ENCODE measurements at regions not wholly inside any gene's neighbourhood (a gene's known extent, or its start where the extent isn't known, plus 50 kb on each side); places are given as distances from the start of the nearest gene placed in this dataset.
"Not testable (repeated sequence)": the region's sequence is repeated elsewhere in the genome, so short reads cannot be mapped to it uniquely, and the experiment has no call there.

DNA sequence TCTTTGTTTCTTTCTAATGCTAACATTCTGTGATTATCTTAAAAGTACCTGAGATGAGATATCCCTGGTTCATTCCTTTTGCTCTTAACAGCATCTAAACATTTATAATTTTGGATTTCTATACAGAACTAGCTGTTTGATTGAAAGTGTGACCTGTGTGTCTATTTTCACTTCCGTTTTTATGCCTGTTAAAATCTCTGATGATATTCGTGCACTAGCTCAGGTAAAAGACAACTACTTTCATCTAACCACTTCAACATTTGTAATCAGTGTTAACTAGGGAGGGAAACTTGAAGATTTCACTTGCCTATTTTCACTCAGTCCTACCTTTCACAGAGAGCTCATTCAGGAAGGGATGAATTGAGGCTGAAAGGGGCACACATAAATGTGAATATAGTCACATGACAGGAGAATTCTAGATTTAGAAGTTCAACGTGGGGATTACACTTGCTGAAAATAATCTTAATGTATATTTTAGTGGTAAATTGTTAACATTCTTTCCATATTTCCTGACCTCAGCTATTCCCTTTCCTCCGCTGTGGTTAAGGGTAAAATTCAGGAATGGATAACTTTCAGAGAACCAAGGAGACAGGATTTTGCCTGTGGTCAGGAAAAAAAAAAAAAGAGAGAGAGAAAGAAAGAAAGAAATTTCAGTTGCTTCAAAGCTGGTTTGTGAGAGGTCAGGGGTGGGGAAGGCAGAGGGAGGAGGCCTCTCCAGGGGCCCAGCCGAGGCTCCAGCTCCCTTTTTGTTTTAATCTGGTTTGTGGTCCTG is 159.8 kb upstream of the TSC22D2 start:
- no peak for DNase-seq

GRCh38 chr3:150247441-150247840 is 160.7 kb upstream of the TSC22D2 start:
- no peak for DNase-seq

DNA sequence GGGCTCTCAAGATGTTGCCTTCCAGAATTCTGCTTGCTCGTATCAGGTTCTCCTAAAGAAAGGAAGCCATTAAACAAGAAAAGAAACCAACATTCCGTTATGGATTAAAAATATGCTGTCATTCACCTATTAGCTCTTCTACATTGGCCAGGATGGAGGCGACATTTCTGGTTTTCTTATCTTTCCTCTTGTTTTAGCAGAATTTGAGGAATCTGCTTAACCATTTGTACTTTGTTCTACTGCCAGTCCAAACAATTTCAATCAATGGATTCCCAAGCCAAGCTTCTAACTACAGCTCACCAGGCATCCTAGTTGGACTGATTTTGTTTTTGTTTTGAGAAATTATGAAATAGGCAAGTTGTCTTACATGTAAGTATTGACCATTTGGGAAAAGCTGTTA is 164.6 kb upstream of the TSC22D2 start:
- DNase-seq: no peak

- no peak for DNase-seq
Measured at GRCh38 chr3:150242220-150242936, 165.7 kb upstream of the TSC22D2 start.

GRCh38 chr3:150240891-150241290 is 167.2 kb upstream of the TSC22D2 start:
- DNase-seq: no peak

DNA sequence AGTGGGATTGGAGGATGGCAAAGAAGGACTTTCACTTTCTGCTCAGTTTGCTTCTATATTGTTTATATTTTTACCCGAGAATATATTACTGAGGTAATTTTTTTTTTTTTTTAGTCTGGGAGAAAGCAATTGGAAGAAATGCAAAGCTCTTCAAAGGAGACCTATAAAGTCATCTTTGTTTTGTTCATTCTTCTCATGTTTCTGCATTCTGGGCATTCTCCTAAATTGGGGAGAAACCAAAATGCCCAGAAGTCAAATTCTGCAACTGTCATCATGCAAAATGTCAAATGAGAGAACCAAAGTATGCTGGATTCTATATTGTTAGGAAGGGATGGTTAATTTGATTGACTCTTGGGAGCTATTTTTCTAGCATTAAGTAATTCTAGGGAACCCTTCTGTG is 168.3 kb upstream of the TSC22D2 start:
- no peak for DNase-seq

DNA sequence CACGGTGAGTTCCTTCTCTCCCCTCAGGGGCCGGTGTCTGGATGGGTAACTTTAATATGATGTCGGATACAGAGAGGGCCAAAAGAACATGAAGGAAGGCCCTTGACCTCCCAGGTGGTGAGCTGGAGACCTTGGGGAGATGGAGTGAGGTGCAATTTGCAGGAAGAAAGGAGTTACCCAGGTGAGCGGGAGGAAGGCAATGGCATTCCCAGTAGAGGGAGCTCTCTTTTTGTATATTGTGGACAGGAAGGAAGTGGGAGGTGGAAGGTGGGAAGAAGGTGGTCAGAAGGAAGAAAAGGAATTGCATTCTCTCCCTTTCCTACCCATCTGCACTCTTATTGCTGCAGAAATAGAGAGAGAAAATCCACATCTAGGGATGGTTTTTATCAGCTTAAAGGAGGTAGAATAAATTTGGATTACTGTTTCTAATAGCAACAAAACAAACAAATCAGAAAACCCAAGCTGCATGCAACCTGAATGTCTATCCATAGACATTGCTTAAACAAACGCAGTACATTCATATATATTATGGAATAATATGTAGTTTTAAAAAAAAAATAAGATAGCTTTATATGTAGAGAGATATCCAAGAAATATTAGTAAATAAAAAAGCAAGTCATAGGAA is 169.0 kb upstream of the TSC22D2 start:
- no peak for DNase-seq

GRCh38 chr3:150238048-150238802 is 169.9 kb upstream of the TSC22D2 start:
- DNase-seq: no peak

- DNase-seq: peak in 1 of 56 donors; percentile 22
Measured at GRCh38 chr3:150237490-150237889, 170.6 kb upstream of the TSC22D2 start.

DNA sequence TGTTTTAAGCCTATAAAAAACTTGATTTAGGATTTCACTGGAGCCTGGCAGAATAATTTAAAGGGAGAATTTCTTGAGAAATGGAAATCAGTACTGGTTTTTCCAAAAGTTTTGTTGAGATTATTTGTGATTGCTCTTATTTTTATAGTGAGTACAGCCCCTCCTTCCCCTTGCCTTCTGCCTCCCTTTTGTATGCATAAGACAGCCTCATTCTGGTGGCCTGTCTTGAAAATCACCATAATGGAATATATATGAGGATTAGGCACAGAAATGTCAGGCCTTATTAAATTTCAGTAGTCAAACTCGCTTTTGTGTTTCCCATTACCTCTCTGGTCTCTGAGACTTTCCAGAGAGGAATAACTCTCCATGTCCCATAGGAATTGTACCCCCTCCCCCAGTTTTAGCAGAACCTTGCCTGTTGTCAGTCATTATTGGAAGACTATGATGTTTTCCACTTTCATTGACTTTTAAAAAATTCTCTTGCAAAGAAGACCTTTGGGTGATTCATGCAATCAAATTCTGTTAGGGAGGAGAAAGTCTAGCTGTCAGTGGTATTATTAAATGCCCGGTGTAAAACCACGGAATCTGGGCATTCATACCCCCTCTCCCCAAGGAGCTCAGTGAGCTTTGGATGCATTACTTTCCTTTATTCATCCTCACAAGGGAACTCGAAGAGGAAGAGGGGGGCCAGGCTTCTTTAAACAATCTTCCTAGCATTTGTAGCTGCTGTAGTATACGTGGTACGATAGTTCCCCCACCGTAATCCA is 171.6 kb upstream of the TSC22D2 start:
- DNase-seq: no peak

- DNase-seq: no peak
Measured at GRCh38 chr3:150235799-150236198, 172.3 kb upstream of the TSC22D2 start.

DNA sequence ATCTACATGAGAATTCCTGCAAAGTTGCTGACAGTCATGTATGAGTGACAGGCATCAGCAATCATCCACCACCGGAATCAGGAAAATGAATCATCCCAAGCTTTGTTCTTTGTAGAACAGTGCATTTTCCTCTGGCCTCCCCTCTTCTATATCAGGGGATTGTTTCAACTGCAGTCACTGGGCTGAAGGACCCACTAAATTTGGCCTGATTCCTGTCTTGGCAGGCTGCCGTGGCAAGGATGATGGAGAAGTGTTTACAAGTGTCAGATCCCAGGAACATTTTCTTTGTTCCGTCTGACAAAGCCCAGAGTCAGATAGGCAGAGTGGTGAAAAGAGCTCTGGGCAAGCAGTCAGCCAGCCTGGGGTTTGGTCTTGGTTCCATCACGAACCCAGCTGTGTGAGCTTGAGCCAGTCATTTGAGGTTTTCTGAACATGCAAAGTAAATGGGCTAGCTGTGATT is 175.1 kb upstream of the TSC22D2 start:
- DNase-seq: peak in 18 of 56 donors; percentile 11 to 56 (median 28)

DNA sequence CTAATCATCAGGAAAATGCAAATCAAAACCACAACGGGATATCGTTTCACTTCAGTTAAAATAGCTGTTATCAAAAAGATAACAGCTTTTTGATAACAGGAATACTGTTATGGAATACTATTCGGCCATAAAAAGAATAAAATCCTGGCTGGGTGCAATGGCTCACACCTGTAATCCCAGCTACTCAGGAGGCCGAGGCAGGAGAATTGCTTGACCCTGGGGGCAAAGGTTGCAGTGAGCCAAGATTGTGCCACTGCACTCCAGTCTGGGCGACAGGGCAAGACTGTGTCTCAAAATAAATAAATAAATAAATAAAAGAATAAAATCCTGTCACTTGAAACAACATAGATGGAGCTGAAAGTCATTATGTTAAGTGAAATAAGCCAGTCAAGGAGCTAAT is 178.1 kb upstream of the TSC22D2 start:
- DNase-seq: no peak

DNA sequence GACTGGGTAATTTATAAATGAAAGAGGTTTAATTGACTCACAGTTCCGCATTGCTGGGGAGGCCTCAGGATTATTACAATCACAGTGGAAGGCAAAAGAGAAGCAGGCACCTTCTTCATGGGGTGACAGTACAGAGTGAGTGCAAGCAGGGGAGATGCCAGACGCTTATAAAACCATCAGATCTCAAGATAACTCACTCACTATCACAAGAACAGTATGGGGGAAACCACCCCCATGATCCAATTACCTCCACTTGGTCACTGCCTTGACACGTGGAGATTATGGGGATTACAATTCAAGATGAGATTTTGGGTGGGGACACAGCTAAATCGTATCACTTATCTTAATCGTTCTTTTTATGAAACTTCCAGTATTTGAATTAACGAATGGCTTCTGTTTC is 179.5 kb upstream of the TSC22D2 start:
- DNase-seq: not testable (repeated sequence)

DNA sequence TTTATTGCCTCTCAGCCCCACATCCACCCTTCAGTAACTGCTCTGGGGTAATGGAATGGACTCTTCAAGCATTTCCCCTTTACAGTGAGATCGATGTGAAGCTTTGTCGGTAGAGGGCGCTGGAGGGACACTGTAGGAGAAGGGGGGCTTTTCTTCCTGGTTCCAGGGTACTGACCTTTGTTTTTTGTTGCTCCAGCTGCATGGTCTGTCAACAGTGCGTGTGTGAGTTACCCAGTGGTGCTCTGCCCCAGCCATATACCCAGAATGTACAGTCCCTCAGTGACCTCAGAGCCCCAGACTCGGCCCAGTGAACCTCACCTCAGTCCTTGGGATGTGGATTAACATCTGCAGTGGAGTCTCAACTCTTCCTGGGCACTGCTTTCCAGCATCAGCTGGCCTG is 180.3 kb upstream of the TSC22D2 start:
- DNase-seq: peak in 21 of 56 donors; percentile 9 to 63 (median 25)

- DNase-seq: no peak
Measured at GRCh38 chr3:150225986-150226385, 182.1 kb upstream of the TSC22D2 start.

- DNase-seq: no peak
Measured at GRCh38 chr3:150223558-150223957, 184.5 kb upstream of the TSC22D2 start.

- DNase-seq: no peak
Measured at GRCh38 chr3:150222691-150223489, 185.2 kb upstream of the TSC22D2 start.

GRCh38 chr3:150221904-150222523 is 186.1 kb upstream of the TSC22D2 start:
- no peak for DNase-seq

All from amygdala (tissue), 56 donors.